Osteocyte (in vitro differentiated cells): ENCODE measurements at regions not wholly inside any gene's neighbourhood (a gene's known extent, or its start where the extent isn't known, plus 50 kb on each side); places are given as distances from the start of the nearest gene placed in this dataset.
A peak's percentile ranks its signal among the peaks of the same experiment; 100 is the strongest.

ENCODE experiments used
- DNase-seq: peaks from one replicate; pipeline ENCODE4 v3.0.0; 2021; ENCODE audit warnings: mixed read lengths; ENCODE audit not compliant: unreplicated experiment; ENCODE audit errors: extremely low spot score
- H3K27ac Mint-ChIP-seq: one replicate; pipeline ENCODE4 v1.8.0; 2021; ENCODE audit warnings: mild to moderate bottlenecking, mixed read lengths; ENCODE audit not compliant: unreplicated experiment
- H3K27me3 Mint-ChIP-seq: one replicate; pipeline ENCODE4 v1.8.0; 2021; ENCODE audit warnings: mixed read lengths; ENCODE audit not compliant: unreplicated experiment
- H3K36me3 Mint-ChIP-seq: one replicate; pipeline ENCODE4 v1.8.0; 2021; ENCODE audit warnings: mixed read lengths; ENCODE audit not compliant: unreplicated experiment
- H3K4me1 Mint-ChIP-seq: one replicate; pipeline ENCODE4 v1.8.0; 2021; ENCODE audit warnings: mixed read lengths; ENCODE audit not compliant: unreplicated experiment
- H3K4me3 Mint-ChIP-seq: one replicate; pipeline ENCODE4 v1.8.0; 2021; ENCODE audit warnings: mild to moderate bottlenecking, moderate library complexity, mixed read lengths; ENCODE audit not compliant: unreplicated experiment
- H3K9me3 Mint-ChIP-seq: one replicate; pipeline ENCODE4 v1.8.0; 2021; ENCODE audit warnings: mixed read lengths; ENCODE audit not compliant: unreplicated experiment
- microRNA-seq: library from miRNA; unstranded; fragments of <30 nt; microRNA quantifications from one replicate; pipeline ENCODE4 v1.1.0, GENCODE V29; 2020; ENCODE audit not compliant: unreplicated experiment
- TF ChIP-seq, protein P1 (sequence below): fragments of 200-600 bp; sonication (generic); IDR thresholded peaks from 2 replicates; pipeline ENCODE4 v1.5.0; 2021; ENCODE audit warnings: antibody characterized with exemption, mild to moderate bottlenecking, moderate library complexity

DNA sequence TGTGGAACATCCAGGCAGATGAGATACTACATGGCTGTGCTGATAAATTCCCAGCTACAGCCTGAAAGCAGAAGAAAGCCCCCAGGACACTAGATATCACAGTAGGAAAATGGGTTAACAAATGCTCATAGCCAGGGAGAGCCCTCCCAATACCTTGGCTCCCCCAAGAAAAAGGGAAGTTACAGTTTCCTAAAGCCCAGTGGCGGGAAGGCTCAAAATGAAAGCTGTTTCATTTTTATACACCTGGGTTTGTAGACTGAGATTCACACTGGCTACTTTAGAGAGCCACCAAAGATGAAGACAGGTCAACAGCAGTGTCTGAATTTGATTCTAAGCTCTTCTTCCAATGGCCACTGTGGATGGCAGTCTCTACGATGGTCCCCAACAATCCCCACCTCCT is 55.0 kb upstream of the TOPAZ1 start:
- peaks cover 36% of the 10 kb centered on the region for H3K27me3 Mint-ChIP-seq
- no peak for DNase-seq
- no peak overlapping the region for H3K4me3 Mint-ChIP-seq
- H3K9me3 Mint-ChIP-seq: no peaks in the 10 kb centered on the region
- TF ChIP-seq, protein P1, sequence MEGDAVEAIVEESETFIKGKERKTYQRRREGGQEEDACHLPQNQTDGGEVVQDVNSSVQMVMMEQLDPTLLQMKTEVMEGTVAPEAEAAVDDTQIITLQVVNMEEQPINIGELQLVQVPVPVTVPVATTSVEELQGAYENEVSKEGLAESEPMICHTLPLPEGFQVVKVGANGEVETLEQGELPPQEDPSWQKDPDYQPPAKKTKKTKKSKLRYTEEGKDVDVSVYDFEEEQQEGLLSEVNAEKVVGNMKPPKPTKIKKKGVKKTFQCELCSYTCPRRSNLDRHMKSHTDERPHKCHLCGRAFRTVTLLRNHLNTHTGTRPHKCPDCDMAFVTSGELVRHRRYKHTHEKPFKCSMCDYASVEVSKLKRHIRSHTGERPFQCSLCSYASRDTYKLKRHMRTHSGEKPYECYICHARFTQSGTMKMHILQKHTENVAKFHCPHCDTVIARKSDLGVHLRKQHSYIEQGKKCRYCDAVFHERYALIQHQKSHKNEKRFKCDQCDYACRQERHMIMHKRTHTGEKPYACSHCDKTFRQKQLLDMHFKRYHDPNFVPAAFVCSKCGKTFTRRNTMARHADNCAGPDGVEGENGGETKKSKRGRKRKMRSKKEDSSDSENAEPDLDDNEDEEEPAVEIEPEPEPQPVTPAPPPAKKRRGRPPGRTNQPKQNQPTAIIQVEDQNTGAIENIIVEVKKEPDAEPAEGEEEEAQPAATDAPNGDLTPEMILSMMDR: no peak
- H3K36me3 Mint-ChIP-seq: no peaks in the 10 kb centered on the region
- H3K4me1 Mint-ChIP-seq: peaks cover 2% of the 10 kb centered on the region
- no peak overlapping the region for H3K27ac Mint-ChIP-seq

Small RNA genes in the stretch of these regions (microRNA-seq; reads per million reads assigned to microRNA genes)
- 155 reads per million, percentile 57 among the genes with 10 or more reads in this experiment for gene MIR138-1
